SK-N-SH (cell line): ENCODE measurements at regions not wholly inside any gene's neighbourhood (a gene's known extent, or its start where the extent isn't known, plus 50 kb on each side); places are given as distances from the start of the nearest gene placed in this dataset.

ENCODE experiments used
- CTCF ChIA-PET: fragments of 300-600, 350-600 bp; formaldehyde crosslinking; extraction: SDS; loops from one replicate; lab custom pipeline; 2021; lab: Yijun Ruan, JAX
- POLR2A ChIA-PET: fragments of 350-600 bp; sonication (Branson Sonifier 250); formaldehyde crosslinking; extraction: SDS; loops from one replicate; lab custom pipeline; 2020; ENCODE audit warnings: antibody characterized with exemption, inconsistent platforms; lab: Yijun Ruan, JAX
- DNase-seq: peaks from one replicate; pipeline ENCODE4 v3.0.0; 2012
- H2AFZ ChIP-seq: fragments of 200-600 bp; sonication (generic); 2 replicates; pipeline ENCODE4 v1.8.1; 2016; ENCODE audit warnings: antibody characterized with exemption, mild to moderate bottlenecking, low read depth
- H3F3A ChIP-seq: fragments of 200-600 bp; sonication (generic); replicated peaks from 2 replicates; pipeline ENCODE3; 2016; ENCODE audit warnings: antibody characterized with exemption, mild to moderate bottlenecking; ENCODE audit not compliant: insufficient read depth
- H3K27ac ChIP-seq, 2 experiments: fragments of 200-500 bp in 1 of 2; fragments of 200-600 bp in 1 of 2; sonication (Bioruptor generic) in 1 of 2; sonication (generic), shearing (Covaris generic) in 1 of 2; 2 replicates each; pipeline versions ENCODE4 v1.5.1 to v1.6.1; 2014 to 2016; ENCODE audit warnings: low read depth in 2 of 2, inconsistent platforms in 1 of 2, low read length in 1 of 2, mild to moderate bottlenecking in 1 of 2, mixed read lengths in 1 of 2
- H3K27me3 ChIP-seq: fragments of 200-600 bp; sonication (generic), shearing (Covaris generic); 2 replicates; pipeline ENCODE4 v1.6.1; 2016; ENCODE audit warnings: mixed run types; ENCODE audit not compliant: insufficient read depth
- H3K36me3 ChIP-seq, 2 experiments: fragments of 200-500 bp in 1 of 2; fragments of 200-600 bp in 1 of 2; sonication (Bioruptor generic) in 1 of 2; sonication (generic) in 1 of 2; replicated peaks in 1 of 2; 2 replicates each; pipeline versions ENCODE3 to v1.5.1; 2014 to 2016; ENCODE audit warnings: low read length in 1 of 2, mild to moderate bottlenecking in 1 of 2; ENCODE audit not compliant: insufficient read depth in 2 of 2, control insufficient read depth in 1 of 2
- H3K4me1 ChIP-seq, 2 experiments: fragments of 200-500 bp in 1 of 2; fragments of 200-600 bp in 1 of 2; sonication (Bioruptor generic) in 1 of 2; sonication (generic), shearing (Covaris generic) in 1 of 2; 2 replicates each; pipeline versions ENCODE4 v1.5.1 to v1.6.1; 2014 to 2016; ENCODE audit warnings: low read depth in 1 of 2, low read length in 1 of 2, mixed run types in 1 of 2; ENCODE audit not compliant: insufficient read depth in 2 of 2, control insufficient read depth in 1 of 2
- H3K4me2 ChIP-seq: fragments of 200-600 bp; sonication (generic), shearing (Covaris generic); 2 replicates; pipeline ENCODE4 v1.6.1; 2017; ENCODE audit warnings: mixed run types
- H3K4me3 ChIP-seq, 2 experiments: fragments of 200-500 bp in 1 of 2; fragments of 200-600 bp in 1 of 2; sonication (Bioruptor generic) in 1 of 2; sonication (generic), shearing (Covaris generic) in 1 of 2; 2 replicates each; pipeline versions ENCODE4 v1.5.1 to v1.8.1; 2014 to 2016; ENCODE audit warnings: low read depth in 2 of 2, inconsistent platforms in 1 of 2, low read length in 1 of 2, mild to moderate bottlenecking in 1 of 2, mixed read lengths in 1 of 2, moderate library complexity in 1 of 2
- H3K79me2 ChIP-seq: fragments of 200-600 bp; sonication (generic); 2 replicates; pipeline ENCODE4 v1.8.1; 2017; ENCODE audit warnings: mild to moderate bottlenecking; ENCODE audit not compliant: insufficient read depth
- H3K9ac ChIP-seq: fragments of 200-600 bp; sonication (generic); 2 replicates; pipeline ENCODE4 v1.6.1; 2017; ENCODE audit warnings: mixed run types
- H3K9me2 ChIP-seq: fragments of 200-600 bp; sonication (generic); 2 replicates; pipeline ENCODE4 v1.6.1; 2017; ENCODE audit warnings: mixed run types
- H3K9me3 ChIP-seq: fragments of 200-600 bp; sonication (generic); 2 replicates; pipeline ENCODE4 v1.6.1; 2017; ENCODE audit warnings: mixed run types, mild to moderate bottlenecking, moderate library complexity
- H4K20me1 ChIP-seq: fragments of 200-600 bp; sonication (generic); 2 replicates; pipeline ENCODE4 v1.6.1; 2017; ENCODE audit warnings: mild to moderate bottlenecking, mixed run types; ENCODE audit not compliant: insufficient read depth
- ELF1 ChIP-seq: IDR thresholded peaks from 2 replicates; pipeline ENCODE4 v1.4.0; 2012
- EP300 ChIP-seq, 2 experiments: IDR thresholded peaks; 2 replicates each; pipeline versions ENCODE4 v1.4.0 to v1.6.1; 2012; ENCODE audit warnings: borderline replicate concordance in 1 of 2, low read depth in 1 of 2, low read length in 1 of 2
- GABPA ChIP-seq: IDR thresholded peaks from 2 replicates; pipeline ENCODE4 v1.4.0; 2012; ENCODE audit warnings: low read depth, mild to moderate bottlenecking
- GATA2 ChIP-seq: sonication (generic); formaldehyde crosslinking; IDR thresholded peaks from 2 replicates; pipeline ENCODE4 v1.5.0; 2020; ENCODE audit warnings: mild to moderate bottlenecking, missing genetic modification reagents
- JUND ChIP-seq: IDR thresholded peaks from 2 replicates; pipeline ENCODE4 v1.4.0; 2012
- MEF2A ChIP-seq: IDR thresholded peaks from 2 replicates; pipeline ENCODE4 v1.4.0; 2012; ENCODE audit warnings: low read depth, borderline replicate concordance
- MXI1 ChIP-seq: IDR thresholded peaks from 2 replicates; pipeline ENCODE4 v1.6.1; 2012; ENCODE audit warnings: mild to moderate bottlenecking, low read depth, low read length, improper control_type of control experiment
- POLR2AphosphoS5 ChIP-seq: IDR thresholded peaks from 2 replicates; pipeline ENCODE4 v1.6.1; 2012; ENCODE audit warnings: low read depth, low read length
- RCOR1 ChIP-seq: fragments of 150-350 bp; IDR thresholded peaks from 2 replicates; pipeline ENCODE4 v1.6.1; 2017; ENCODE audit warnings: antibody characterized with exemption, low read length
- RFX5 ChIP-seq: IDR thresholded peaks from 2 replicates; pipeline ENCODE4 v1.6.1; 2012; ENCODE audit warnings: mild to moderate bottlenecking, improper control_type of control experiment, low read length
- SMC3 ChIP-seq: IDR thresholded peaks from 2 replicates; pipeline ENCODE4 v1.6.1; 2012; ENCODE audit warnings: low read depth, low read length, improper control_type of control experiment
- TCF12 ChIP-seq: IDR thresholded peaks from 2 replicates; pipeline ENCODE4 v1.4.0; 2012
- YY1 ChIP-seq: IDR thresholded peaks from 2 replicates; pipeline ENCODE4 v1.4.0; 2012; ENCODE audit warnings: low read depth, mild to moderate bottlenecking
- WGBS: methylation state at CpG from one replicate; pipeline ENCODE4 v1.1.6; 2017; ENCODE audit warnings: low lambda C conversion rate; 5-methylcytosine and 5-hydroxymethylcytosine counted together
- TF ChIP-seq, protein P1 (sequence below): fragments of 150-350 bp; IDR thresholded peaks from 2 replicates; pipeline ENCODE4 v1.6.1; 2017; ENCODE audit warnings: antibody characterized with exemption, low read length, low read depth, borderline replicate concordance
- TF ChIP-seq, protein P2 (sequence below): IDR thresholded peaks from 2 replicates; pipeline ENCODE4 v1.4.0; 2012; ENCODE audit warnings: low read depth, borderline replicate concordance
- TF ChIP-seq, protein P3 (sequence below): fragments of 200-600 bp; sonication (generic); IDR thresholded peaks from 2 replicates; pipeline ENCODE4 v1.6.1; 2017; ENCODE audit warnings: antibody characterized with exemption, mild to moderate bottlenecking, moderate library complexity
- TF ChIP-seq, protein P4 (sequence below): IDR thresholded peaks from 2 replicates; pipeline ENCODE4 v1.6.1; 2012; ENCODE audit warnings: mild to moderate bottlenecking, low read depth, low read length, moderate library complexity
- TF ChIP-seq, protein P5 (sequence below): IDR thresholded peaks from 2 replicates; pipeline ENCODE4 v1.4.0; 2012; ENCODE audit warnings: low read depth, borderline replicate concordance

DNA sequence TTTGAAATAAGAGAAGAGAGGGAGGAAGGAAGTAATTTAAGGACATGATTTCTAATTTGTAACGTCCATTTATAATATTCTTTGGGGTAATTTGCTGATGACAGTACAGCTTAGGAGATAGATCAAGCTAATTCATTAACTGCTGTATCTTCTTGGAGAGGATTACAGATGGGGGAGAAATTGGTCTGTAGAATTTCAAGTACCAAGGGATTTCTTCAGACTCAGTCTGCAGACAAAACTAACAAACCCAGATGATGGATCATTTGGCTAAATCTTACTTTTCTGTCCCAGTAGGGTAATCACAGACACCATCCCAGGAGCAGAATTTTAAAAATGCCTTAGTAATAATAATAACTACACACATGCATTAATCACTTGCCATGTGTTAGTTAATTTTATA lies 711.8 kb downstream of the KCNJ2 start (continued):
- no peak for TF ChIP-seq JUND

DNA sequence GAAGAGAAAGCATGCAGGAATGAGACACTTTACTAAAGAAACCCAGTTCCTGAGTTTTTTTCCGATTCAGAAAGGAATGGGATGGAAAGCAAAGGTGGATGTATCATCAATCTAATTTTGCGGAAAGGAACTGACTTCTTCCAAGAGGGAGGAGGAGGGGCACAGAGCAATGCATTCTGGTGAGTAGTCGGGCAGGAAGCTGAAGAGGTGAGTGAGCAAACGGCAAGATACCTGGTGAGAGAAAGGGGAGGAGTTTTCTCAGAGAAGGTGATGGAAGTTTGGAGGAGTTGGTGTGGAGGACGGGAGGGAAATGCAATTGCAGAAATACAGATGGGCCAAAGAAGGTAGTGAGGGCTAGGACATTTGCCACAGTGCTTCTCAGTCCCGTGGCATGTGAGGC lies 713.2 kb downstream of the KCNJ2 start:
- Histone ChIP-seq H3K9me3 (no peaks in the 10 kb centered on the region), H3K27ac (no peak overlapping the region), H3K9ac (no peak overlapping the region), H2AFZ (no peak overlapping the region), H3K36me3 (no peaks in the 10 kb centered on the region), H3K4me2 (no peak overlapping the region), H3K4me1 (peaks cover 0 to 2% of the 10 kb centered on the region in 2 experiments; a peak in 2 of 4 replicates), H3K9me2 (no peaks in the 10 kb centered on the region), H3K79me2 (no peaks in the 10 kb centered on the region), H3F3A (no peaks in the 10 kb centered on the region), H4K20me1 (no peaks in the 10 kb centered on the region), H3K4me3 (no peak overlapping the region), H3K27me3 (no peaks in the 10 kb centered on the region)
- TF ChIP-seq TCF12 (no peak), MEF2A (no peak), RCOR1 (no peak), SMC3 (no peak), JUND (no peak), MXI1 (no peak), RFX5 (no peak), ELF1 (no peak), POLR2AphosphoS5 (no peak), GABPA (no peak), GATA2 (CRISPR knock-in tag) (no peak), YY1 (no peak), EP300 (IDR thresholded peaks at IDR 0.05; ENCODE audit: borderline replicate concordance in 1 of 2, low read depth in 1 of 2, low read length in 1 of 2) (no peak)
- TF ChIP-seq, protein P1, sequence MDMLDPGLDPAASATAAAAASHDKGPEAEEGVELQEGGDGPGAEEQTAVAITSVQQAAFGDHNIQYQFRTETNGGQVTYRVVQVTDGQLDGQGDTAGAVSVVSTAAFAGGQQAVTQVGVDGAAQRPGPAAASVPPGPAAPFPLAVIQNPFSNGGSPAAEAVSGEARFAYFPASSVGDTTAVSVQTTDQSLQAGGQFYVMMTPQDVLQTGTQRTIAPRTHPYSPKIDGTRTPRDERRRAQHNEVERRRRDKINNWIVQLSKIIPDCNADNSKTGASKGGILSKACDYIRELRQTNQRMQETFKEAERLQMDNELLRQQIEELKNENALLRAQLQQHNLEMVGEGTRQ, result no peak
- TF ChIP-seq, protein P2, sequence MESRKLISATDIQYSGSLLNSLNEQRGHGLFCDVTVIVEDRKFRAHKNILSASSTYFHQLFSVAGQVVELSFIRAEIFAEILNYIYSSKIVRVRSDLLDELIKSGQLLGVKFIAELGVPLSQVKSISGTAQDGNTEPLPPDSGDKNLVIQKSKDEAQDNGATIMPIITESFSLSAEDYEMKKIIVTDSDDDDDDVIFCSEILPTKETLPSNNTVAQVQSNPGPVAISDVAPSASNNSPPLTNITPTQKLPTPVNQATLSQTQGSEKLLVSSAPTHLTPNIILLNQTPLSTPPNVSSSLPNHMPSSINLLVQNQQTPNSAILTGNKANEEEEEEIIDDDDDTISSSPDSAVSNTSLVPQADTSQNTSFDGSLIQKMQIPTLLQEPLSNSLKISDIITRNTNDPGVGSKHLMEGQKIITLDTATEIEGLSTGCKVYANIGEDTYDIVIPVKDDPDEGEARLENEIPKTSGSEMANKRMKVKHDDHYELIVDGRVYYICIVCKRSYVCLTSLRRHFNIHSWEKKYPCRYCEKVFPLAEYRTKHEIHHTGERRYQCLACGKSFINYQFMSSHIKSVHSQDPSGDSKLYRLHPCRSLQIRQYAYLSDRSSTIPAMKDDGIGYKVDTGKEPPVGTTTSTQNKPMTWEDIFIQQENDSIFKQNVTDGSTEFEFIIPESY, result no peak
- TF ChIP-seq, protein P3, sequence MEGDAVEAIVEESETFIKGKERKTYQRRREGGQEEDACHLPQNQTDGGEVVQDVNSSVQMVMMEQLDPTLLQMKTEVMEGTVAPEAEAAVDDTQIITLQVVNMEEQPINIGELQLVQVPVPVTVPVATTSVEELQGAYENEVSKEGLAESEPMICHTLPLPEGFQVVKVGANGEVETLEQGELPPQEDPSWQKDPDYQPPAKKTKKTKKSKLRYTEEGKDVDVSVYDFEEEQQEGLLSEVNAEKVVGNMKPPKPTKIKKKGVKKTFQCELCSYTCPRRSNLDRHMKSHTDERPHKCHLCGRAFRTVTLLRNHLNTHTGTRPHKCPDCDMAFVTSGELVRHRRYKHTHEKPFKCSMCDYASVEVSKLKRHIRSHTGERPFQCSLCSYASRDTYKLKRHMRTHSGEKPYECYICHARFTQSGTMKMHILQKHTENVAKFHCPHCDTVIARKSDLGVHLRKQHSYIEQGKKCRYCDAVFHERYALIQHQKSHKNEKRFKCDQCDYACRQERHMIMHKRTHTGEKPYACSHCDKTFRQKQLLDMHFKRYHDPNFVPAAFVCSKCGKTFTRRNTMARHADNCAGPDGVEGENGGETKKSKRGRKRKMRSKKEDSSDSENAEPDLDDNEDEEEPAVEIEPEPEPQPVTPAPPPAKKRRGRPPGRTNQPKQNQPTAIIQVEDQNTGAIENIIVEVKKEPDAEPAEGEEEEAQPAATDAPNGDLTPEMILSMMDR, result no peak
- TF ChIP-seq, protein P4, sequence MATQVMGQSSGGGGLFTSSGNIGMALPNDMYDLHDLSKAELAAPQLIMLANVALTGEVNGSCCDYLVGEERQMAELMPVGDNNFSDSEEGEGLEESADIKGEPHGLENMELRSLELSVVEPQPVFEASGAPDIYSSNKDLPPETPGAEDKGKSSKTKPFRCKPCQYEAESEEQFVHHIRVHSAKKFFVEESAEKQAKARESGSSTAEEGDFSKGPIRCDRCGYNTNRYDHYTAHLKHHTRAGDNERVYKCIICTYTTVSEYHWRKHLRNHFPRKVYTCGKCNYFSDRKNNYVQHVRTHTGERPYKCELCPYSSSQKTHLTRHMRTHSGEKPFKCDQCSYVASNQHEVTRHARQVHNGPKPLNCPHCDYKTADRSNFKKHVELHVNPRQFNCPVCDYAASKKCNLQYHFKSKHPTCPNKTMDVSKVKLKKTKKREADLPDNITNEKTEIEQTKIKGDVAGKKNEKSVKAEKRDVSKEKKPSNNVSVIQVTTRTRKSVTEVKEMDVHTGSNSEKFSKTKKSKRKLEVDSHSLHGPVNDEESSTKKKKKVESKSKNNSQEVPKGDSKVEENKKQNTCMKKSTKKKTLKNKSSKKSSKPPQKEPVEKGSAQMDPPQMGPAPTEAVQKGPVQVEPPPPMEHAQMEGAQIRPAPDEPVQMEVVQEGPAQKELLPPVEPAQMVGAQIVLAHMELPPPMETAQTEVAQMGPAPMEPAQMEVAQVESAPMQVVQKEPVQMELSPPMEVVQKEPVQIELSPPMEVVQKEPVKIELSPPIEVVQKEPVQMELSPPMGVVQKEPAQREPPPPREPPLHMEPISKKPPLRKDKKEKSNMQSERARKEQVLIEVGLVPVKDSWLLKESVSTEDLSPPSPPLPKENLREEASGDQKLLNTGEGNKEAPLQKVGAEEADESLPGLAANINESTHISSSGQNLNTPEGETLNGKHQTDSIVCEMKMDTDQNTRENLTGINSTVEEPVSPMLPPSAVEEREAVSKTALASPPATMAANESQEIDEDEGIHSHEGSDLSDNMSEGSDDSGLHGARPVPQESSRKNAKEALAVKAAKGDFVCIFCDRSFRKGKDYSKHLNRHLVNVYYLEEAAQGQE, result no peak
- TF ChIP-seq, protein P5, sequence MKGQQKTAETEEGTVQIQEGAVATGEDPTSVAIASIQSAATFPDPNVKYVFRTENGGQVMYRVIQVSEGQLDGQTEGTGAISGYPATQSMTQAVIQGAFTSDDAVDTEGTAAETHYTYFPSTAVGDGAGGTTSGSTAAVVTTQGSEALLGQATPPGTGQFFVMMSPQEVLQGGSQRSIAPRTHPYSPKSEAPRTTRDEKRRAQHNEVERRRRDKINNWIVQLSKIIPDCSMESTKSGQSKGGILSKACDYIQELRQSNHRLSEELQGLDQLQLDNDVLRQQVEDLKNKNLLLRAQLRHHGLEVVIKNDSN, result no peak
- ChIA-PET POLR2A (no interaction called here), CTCF (interaction anchor here (0.7 kb wide), 1 partner anchor 13 kb away, joined by 3 read pairs; no protein-coding TSS in a partner anchor)
- 54% methylated on average over 6 of the region's 6 CpGs for WGBS
- DNase-seq, result no peak
